A673 (cell line): ENCODE measurements at regions not wholly inside any gene's neighbourhood (a gene's known extent, or its start where the extent isn't known, plus 50 kb on each side); places are given as distances from the start of the nearest gene placed in this dataset.

Experiments
- EZH2 ChIP-seq: fragments of 200-600 bp; sonication (generic); IDR thresholded peaks from 2 replicates; pipeline ENCODE4 v1.6.1; 2017; ENCODE audit warnings: borderline replicate concordance, low read depth, mild to moderate bottlenecking, mixed read lengths, antibody characterized with exemption, low read length; ENCODE audit not compliant: poor library complexity, severe bottlenecking
- TF ChIP-seq, protein P1 (sequence below): fragments of 300-800, 200-600 bp; sonication (generic); conservative IDR thresholded peaks from 2 replicates; pipeline ENCODE4 v1.5.1; 2017; ENCODE audit warnings: low read depth, mild to moderate bottlenecking, antibody characterized with exemption, low read length, moderate library complexity, mixed read lengths

DNA sequence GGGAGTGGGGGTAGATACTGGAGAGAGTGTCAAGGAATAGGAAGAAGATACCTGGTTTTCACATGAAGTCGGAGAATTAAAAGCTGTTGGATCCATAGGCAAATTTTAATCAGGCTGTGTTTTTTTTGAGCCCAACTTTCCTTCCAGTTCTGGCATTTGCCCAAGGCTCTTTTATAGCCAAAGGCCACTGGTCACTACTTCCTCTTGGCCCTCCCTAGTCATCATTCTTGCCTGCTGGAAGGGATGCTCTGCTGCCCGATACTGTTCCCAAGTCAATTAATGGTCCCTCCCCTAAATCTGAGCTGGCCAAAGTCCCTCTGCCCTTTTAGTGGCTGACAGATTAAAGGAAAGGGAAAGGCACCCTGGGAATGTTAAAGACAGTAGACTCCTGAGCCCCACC, 102.8 kb upstream of the ZNF648 start:
- TF ChIP-seq EZH2 = no peak
- TF ChIP-seq, protein P1, sequence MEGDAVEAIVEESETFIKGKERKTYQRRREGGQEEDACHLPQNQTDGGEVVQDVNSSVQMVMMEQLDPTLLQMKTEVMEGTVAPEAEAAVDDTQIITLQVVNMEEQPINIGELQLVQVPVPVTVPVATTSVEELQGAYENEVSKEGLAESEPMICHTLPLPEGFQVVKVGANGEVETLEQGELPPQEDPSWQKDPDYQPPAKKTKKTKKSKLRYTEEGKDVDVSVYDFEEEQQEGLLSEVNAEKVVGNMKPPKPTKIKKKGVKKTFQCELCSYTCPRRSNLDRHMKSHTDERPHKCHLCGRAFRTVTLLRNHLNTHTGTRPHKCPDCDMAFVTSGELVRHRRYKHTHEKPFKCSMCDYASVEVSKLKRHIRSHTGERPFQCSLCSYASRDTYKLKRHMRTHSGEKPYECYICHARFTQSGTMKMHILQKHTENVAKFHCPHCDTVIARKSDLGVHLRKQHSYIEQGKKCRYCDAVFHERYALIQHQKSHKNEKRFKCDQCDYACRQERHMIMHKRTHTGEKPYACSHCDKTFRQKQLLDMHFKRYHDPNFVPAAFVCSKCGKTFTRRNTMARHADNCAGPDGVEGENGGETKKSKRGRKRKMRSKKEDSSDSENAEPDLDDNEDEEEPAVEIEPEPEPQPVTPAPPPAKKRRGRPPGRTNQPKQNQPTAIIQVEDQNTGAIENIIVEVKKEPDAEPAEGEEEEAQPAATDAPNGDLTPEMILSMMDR = no peak
